Uterus (tissue), 3 donors: ENCODE measurements at regions not wholly inside any gene's neighbourhood (a gene's known extent, or its start where the extent isn't known, plus 50 kb on each side); places are given as distances from the start of the nearest gene placed in this dataset.

Experiments
- DNase-seq, 2 donors: peaks; one replicate each; pipeline ENCODE4 v3.0.0-alpha.2; 2019 to 2020
- H3K27ac ChIP-seq, 2 donors: fragments of 200-600 bp; sonication (generic); 1 replicate in 1 of 2; 2 replicates in 1 of 2; pipeline ENCODE4 v1.5.1; 2016 to 2018
- H3K27me3 ChIP-seq, 2 donors: fragments of 200-600 bp; sonication (generic); one replicate each; pipeline ENCODE4 v1.5.1; 2018 to 2019; ENCODE audit warnings: control low read depth in 1 of 2
- H3K36me3 ChIP-seq, 2 donors: fragments of 200-600 bp; sonication (generic); one replicate each; pipeline ENCODE4 v1.5.1; 2019; ENCODE audit warnings: control low read depth in 1 of 2
- H3K4me1 ChIP-seq, 2 donors: fragments of 200-600 bp; sonication (generic); one replicate each; pipeline ENCODE4 v1.5.1; 2018 to 2019; ENCODE audit warnings: control low read depth in 1 of 2
- H3K4me3 ChIP-seq, 2 donors: fragments of 200-600 bp; sonication (generic); 1 replicate in 1 of 2; 2 replicates in 1 of 2; pipeline ENCODE4 v1.5.1; 2018 to 2019; ENCODE audit warnings: mild to moderate bottlenecking in 1 of 2
- H3K9me3 ChIP-seq, 2 donors: fragments of 200-600 bp; sonication (generic); one replicate each; pipeline ENCODE4 v1.5.1; 2019; ENCODE audit warnings: control low read depth in 1 of 2
- POLR2A ChIP-seq, 2 donors: fragments of 450-650 bp; IDR thresholded peaks; one replicate each; pipeline ENCODE4 v1.6.1; 2016; ENCODE audit warnings: antibody characterized with exemption in 2 of 2, mild to moderate bottlenecking in 1 of 2, moderate library complexity in 1 of 2
- intact Hi-C: fragments of 100-400 bp; cut with DNase I; formaldehyde crosslinking; loops from one replicate; pipeline ENCODE4 v1.15.1; 2023; ENCODE audit warnings: low total_unique reads
- TF ChIP-seq, protein P1 (sequence below), 4 experiments: fragments of 200-600 bp in 2 of 4; fragments of 450-650 bp in 2 of 4; sonication (generic) in 2 of 4; IDR thresholded peaks; one replicate each; pipeline ENCODE4 v1.5.1; 2016 to 2019; ENCODE audit warnings: antibody characterized with exemption in 4 of 4, mild to moderate bottlenecking in 2 of 4, moderate library complexity in 1 of 4
- donor health status: DM: yes; HTN: yes; CAD: no.

DNA sequence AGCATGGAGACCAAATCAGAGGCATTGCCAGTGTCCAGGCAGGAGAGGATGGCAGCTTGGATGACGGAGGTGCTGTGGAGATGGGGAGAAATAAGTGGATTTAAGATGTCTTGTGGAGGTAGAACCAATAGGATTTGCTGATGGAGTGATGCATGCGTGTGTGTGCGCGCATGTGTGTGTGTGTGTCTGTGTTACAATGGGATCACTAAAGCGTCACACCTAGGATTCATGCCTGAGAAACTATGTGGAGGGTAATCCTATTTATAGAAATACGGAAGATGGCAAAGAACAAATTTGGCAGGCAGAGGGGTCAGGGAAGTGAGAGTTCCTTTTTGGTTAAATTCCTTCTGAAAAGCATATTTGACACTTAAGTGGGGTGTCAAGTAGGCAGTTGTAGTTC, 64.8 kb upstream of the ARL8B start:
- Histone ChIP-seq H3K36me3 (no peaks in the 10 kb centered on the region), H3K27me3 (no peaks in the 10 kb centered on the region), H3K27ac (no peak overlapping the region), H3K9me3 (no peaks in the 10 kb centered on the region), H3K4me3 (no peak overlapping the region), H3K4me1 (peaks cover 5 to 6% of the 10 kb centered on the region in 2 donors)
- intact Hi-C loops: loop anchor here (10.0 kb wide), 1 partner anchor 342 kb away; no protein-coding TSS in a partner anchor
- DNase-seq: no peak
- TF ChIP-seq, protein P1, sequence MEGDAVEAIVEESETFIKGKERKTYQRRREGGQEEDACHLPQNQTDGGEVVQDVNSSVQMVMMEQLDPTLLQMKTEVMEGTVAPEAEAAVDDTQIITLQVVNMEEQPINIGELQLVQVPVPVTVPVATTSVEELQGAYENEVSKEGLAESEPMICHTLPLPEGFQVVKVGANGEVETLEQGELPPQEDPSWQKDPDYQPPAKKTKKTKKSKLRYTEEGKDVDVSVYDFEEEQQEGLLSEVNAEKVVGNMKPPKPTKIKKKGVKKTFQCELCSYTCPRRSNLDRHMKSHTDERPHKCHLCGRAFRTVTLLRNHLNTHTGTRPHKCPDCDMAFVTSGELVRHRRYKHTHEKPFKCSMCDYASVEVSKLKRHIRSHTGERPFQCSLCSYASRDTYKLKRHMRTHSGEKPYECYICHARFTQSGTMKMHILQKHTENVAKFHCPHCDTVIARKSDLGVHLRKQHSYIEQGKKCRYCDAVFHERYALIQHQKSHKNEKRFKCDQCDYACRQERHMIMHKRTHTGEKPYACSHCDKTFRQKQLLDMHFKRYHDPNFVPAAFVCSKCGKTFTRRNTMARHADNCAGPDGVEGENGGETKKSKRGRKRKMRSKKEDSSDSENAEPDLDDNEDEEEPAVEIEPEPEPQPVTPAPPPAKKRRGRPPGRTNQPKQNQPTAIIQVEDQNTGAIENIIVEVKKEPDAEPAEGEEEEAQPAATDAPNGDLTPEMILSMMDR (IDR thresholded peaks at IDR 0.05): no peak
- TF ChIP-seq POLR2A (IDR thresholded peaks at IDR 0.05): no peak

DNA sequence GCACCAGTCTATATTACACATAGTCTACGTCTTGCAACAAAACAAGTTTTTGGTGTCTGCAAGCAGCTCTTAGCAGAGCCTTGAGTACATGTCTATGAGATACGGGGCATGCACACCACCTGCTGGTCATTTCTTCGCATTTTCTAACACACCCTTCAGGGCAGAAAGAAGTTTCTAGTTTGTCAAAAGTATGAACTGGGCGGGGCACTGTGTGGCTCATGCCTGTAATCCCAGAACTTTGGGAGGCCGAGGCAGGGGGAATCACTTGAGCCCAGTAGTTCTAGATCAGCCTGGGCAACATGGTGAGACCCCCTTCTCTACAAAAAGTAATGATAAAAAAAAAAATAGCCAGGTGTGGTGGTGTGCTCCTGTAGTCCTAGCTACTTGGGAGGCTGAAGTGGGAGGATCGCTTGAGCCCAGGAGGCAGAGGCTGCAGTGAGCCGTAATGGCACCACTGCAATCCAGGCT, 64.2 kb upstream of the ARL8B start:
- H3K27me3 ChIP-seq: no peaks in the 10 kb centered on the region
- intact Hi-C loops: loop anchor here (10.0 kb wide), 1 partner anchor 343 kb away; no protein-coding TSS in a partner anchor
- H3K9me3 ChIP-seq: no peaks in the 10 kb centered on the region
- H3K4me1 ChIP-seq: peaks cover 5 to 6% of the 10 kb centered on the region in 2 donors
- no peaks in the 10 kb centered on the region for H3K36me3 ChIP-seq
- H3K4me3 ChIP-seq: no peak overlapping the region
- peak; percentile 76 to 81 for DNase-seq
- peak overlapping the region; percentile 13 to 42 for H3K27ac ChIP-seq
- TF ChIP-seq, protein P1 (IDR thresholded peaks at IDR 0.05): peak; percentile 59 to 86 (median 79)
- TF ChIP-seq POLR2A (IDR thresholded peaks at IDR 0.05): no peak

DNA sequence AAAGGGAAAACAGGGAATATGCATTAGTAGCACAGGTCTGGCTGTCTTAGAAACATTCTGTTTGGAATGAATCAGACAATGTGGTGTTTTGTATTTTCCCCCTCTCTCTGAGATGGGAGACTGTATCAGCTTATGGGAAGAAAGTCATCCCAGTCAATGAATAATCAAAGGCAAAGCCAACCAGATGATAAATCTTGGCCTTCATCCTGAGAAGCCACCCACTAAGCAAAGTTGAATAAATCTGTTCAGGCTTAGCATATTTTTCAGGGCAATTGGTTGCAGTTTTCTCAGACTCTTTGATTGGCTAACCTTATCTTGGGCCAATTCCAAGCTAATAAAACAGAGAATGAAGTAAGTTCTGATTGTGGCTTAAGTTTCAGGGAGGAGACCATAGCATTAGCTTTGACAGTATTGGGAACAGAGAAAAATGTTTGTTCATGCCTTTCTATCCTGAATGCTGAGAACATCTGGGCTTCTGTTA, 63.6 kb upstream of the ARL8B start:
- Histone ChIP-seq H3K4me3 (no peak overlapping the region), H3K4me1 (peaks cover 0 to 1% of the 10 kb centered on the region in 2 donors), H3K9me3 (no peaks in the 10 kb centered on the region), H3K27ac (peak overlapping the region; percentile 13 to 42), H3K36me3 (no peaks in the 10 kb centered on the region), H3K27me3 (no peaks in the 10 kb centered on the region)
- TF ChIP-seq, protein P1 (IDR thresholded peaks at IDR 0.05): no peak
- TF ChIP-seq POLR2A (IDR thresholded peaks at IDR 0.05): no peak
- DNase-seq: no peak
- intact Hi-C loops: loop anchor here (10.0 kb wide), 1 partner anchor 344 kb away; no protein-coding TSS in a partner anchor

DNA sequence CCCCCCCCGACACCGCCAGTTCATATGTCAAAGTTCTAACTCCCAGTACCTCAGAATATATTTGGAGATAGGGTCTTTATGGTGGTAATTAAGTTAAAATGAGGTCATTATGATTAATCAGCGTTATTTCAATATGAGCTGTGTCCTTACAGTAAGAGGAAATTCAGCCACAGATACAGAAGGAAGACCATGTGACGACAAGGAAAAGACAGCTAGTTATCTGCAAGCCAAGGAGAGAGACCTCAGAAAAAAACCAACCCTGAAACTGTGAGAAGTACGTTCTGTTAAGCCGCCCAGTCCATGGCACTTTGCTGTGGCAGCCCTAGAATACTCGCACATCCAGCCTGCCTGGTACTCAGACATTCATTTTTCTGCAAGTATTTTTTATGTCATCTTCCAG, 62.3 kb upstream of the ARL8B start:
- TF ChIP-seq, protein P1 (IDR thresholded peaks at IDR 0.05): no peak
- TF ChIP-seq POLR2A (IDR thresholded peaks at IDR 0.05): no peak
- Histone ChIP-seq H3K36me3 (no peaks in the 10 kb centered on the region), H3K27ac (no peak overlapping the region), H3K27me3 (no peaks in the 10 kb centered on the region), H3K4me1 (no peaks in the 10 kb centered on the region), H3K4me3 (no peak overlapping the region), H3K9me3 (no peaks in the 10 kb centered on the region)
- intact Hi-C loops: loop anchor here (10.0 kb wide), 1 partner anchor 345 kb away; no protein-coding TSS in a partner anchor
- no peak for DNase-seq

- TF ChIP-seq POLR2A (IDR thresholded peaks at IDR 0.05): no peak
- TF ChIP-seq, protein P1 (IDR thresholded peaks at IDR 0.05): no peak
- H3K27ac ChIP-seq: no peak overlapping the region
- H3K4me1 ChIP-seq: no peaks in the 10 kb centered on the region
- intact Hi-C loops: no loop called here
- no peak for DNase-seq
- no peaks in the 10 kb centered on the region for H3K36me3 ChIP-seq
- H3K27me3 ChIP-seq: no peaks in the 10 kb centered on the region
- H3K9me3 ChIP-seq: no peaks in the 10 kb centered on the region
- no peak overlapping the region for H3K4me3 ChIP-seq
Observed at GRCh38 chr3:5061218-5061569, 60.9 kb upstream of the ARL8B start.
